ENCODE measurements at regions not wholly inside any gene's neighbourhood (a gene's known extent, or its start where the extent isn't known, plus 50 kb on each side); places are given as distances from the start of the nearest gene placed in this dataset.
A peak's percentile ranks its signal among the peaks of the same experiment; 100 is the strongest.

DNA sequence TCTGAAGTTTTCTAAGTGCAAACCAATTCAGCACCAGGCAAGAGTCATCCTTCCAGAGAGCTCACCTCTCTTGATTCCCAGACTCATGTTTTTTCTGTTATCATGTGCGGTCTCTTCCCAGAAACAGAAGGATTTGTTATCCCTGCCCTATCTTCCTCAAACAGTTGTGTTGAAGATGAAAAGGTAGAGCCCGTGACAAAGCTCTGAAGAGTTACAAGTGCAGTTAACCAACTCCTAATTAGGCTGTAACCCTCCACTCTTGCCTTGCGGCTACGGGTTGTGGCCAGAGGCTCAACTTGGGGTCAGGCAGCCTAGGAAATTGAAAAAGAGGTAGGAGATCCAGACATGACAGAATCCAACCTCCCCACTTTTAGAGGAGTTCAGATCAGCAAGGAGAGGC is 76.2 kb upstream of the CADM1 start:
- Histone ChIP-seq H3K18ac (ENCODE audit: low read length) (no peak overlapping the region), H3K27ac (ENCODE audit: low read depth, low read length) (peak overlapping the region; percentile 40), H4K12ac (ENCODE audit: low read depth, low read length) (no peak overlapping the region), H3K9me3 (ENCODE audit: insufficient read depth, low read depth, low read length) (no peaks in the 10 kb centered on the region), H3K79me1 (ENCODE audit: low read length) (peaks cover 18% of the 10 kb centered on the region), H3K4me2 (ENCODE audit: low read length) (peak overlapping the region; percentile 41), H3K36me3 (ENCODE audit: control insufficient read depth in 1 of 2, insufficient read depth in 2 of 2, low read length in 2 of 2) (no peaks in the 10 kb centered on the region), H4K91ac (ENCODE audit: low read depth, low read length) (peak overlapping the region; percentile 84), H2BK120ac (ENCODE audit: insufficient read depth, low read length, poor library complexity) (no peak overlapping the region), H2AFZ (ENCODE audit: insufficient read depth, low read length, poor library complexity) (no peak overlapping the region), H3K4me3 (ENCODE audit: low read depth, low read length) (no peak overlapping the region), H3K27me3 (ENCODE audit: insufficient read depth, low read length) (no peaks in the 10 kb centered on the region), H2BK12ac (ENCODE audit: low read length) (no peak overlapping the region), H3K79me2 (ENCODE audit: control insufficient read depth, insufficient read depth, low read length, poor library complexity) (no peaks in the 10 kb centered on the region), H3K4ac (ENCODE audit: low read depth, low read length) (no peak overlapping the region), H3K23ac (ENCODE audit: low read length) (no peak overlapping the region), H3K4me1 (ENCODE audit: control insufficient read depth in 1 of 2, insufficient read depth in 2 of 2, low read length in 2 of 2) (peaks cover 27 to 31% of the 10 kb centered on the region in 2 experiments), H4K8ac (ENCODE audit: low read depth, low read length) (no peak overlapping the region), H2AK5ac (ENCODE audit: low read length) (no peak overlapping the region), H3K14ac (ENCODE audit: low read length) (no peak overlapping the region), H2BK5ac (ENCODE audit: low read depth, low read length, poor library complexity) (peak overlapping the region; percentile 82), H3K9ac (ENCODE audit: low read length) (no peak overlapping the region)
- WGBS (ENCODE audit: extremely low coverage, insufficient coverage, insufficient read length): no CpG with 5 or more reads among the region's 4 CpGs
- DNase-seq: no peak

DNA sequence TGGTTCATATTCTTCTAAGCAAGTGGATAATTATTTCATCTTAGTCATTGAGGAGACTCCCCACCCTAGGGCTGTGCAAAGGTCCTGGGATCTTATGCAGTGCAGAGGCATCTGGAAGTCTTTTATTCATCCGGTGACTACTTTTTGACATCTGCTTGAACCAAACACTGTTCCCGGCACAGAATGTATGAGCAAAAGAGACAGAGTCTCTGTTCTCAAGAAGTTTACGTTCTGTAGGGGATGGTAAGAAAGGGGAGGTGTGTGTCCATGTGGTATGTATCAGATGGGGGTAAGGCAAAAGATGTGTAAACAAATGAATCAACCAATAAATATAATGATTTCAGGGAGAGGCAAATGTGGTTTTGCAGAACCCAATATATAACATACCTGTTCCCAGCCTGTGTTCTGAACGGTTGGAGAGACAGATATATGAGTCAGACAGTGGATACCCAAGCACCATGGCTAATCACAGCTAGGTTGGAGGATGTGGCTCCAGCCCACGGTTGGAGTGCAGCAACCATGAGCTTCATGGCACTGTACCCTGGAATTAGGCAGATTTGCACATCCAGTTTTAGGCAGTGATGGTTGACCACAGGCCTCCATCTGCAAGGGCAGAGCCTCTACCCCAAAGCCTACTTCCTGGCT is 75.1 kb upstream of the CADM1 start:
- H3K14ac ChIP-seq (ENCODE audit: low read length): no peak overlapping the region
- H3K18ac ChIP-seq (ENCODE audit: low read length): no peak overlapping the region
- no peak overlapping the region for H2BK120ac ChIP-seq (ENCODE audit: insufficient read depth, low read length, poor library complexity)

DNA sequence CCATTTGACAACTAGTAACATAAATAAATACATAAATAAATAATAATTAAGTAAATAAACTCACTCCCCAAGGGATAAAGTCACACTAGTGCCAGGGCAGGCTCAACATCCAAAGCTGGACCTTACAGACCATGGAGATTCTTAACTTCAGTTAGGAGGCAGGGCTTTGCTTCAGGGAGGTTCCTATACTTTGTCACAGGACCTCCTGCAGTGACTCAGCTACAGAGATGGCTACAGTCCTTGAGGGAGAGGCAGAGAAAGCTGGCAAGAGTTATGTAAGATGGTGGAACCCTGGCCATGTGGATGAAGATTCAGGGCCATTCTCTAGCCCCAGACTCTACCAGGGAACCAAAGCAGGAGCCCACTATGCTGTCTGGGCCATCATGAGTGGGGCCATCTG is 74.1 kb upstream of the CADM1 start:
- Histone ChIP-seq H3K23ac (ENCODE audit: low read length) (no peak overlapping the region), H3K36me3 (ENCODE audit: control insufficient read depth in 1 of 2, insufficient read depth in 2 of 2, low read length in 2 of 2) (no peaks in the 10 kb centered on the region), H2BK12ac (ENCODE audit: low read length) (peak overlapping the region; percentile 7), H3K4me3 (ENCODE audit: low read depth, low read length) (no peak overlapping the region), H3K4me2 (ENCODE audit: low read length) (no peak overlapping the region), H4K8ac (ENCODE audit: low read depth, low read length) (no peak overlapping the region), H2BK120ac (ENCODE audit: insufficient read depth, low read length, poor library complexity) (no peak overlapping the region), H3K9me3 (ENCODE audit: insufficient read depth, low read depth, low read length) (no peaks in the 10 kb centered on the region), H2AFZ (ENCODE audit: insufficient read depth, low read length, poor library complexity) (no peak overlapping the region), H3K79me1 (ENCODE audit: low read length) (peaks cover 18% of the 10 kb centered on the region), H3K79me2 (ENCODE audit: control insufficient read depth, insufficient read depth, low read length, poor library complexity) (no peaks in the 10 kb centered on the region), H2AK5ac (ENCODE audit: low read length) (no peak overlapping the region), H3K4me1 (ENCODE audit: control insufficient read depth in 1 of 2, insufficient read depth in 2 of 2, low read length in 2 of 2) (peaks cover 27 to 31% of the 10 kb centered on the region in 2 experiments), H3K9ac (ENCODE audit: low read length) (no peak overlapping the region), H4K91ac (ENCODE audit: low read depth, low read length) (peak overlapping the region; percentile 16), H4K12ac (ENCODE audit: low read depth, low read length) (no peak overlapping the region), H3K14ac (ENCODE audit: low read length) (no peak overlapping the region), H3K4ac (ENCODE audit: low read depth, low read length) (no peak overlapping the region), H3K18ac (ENCODE audit: low read length) (no peak overlapping the region), H2BK5ac (ENCODE audit: low read depth, low read length, poor library complexity) (no peak overlapping the region), H3K27me3 (ENCODE audit: insufficient read depth, low read length) (no peaks in the 10 kb centered on the region), H3K27ac (ENCODE audit: low read depth, low read length) (no peak overlapping the region)
- no peak for DNase-seq

More for the DNA sequence above, 75.1 kb upstream of the CADM1 start:
- Histone ChIP-seq H3K23ac (ENCODE audit: low read length) (no peak overlapping the region), H3K79me1 (ENCODE audit: low read length) (peaks cover 18% of the 10 kb centered on the region), H3K4me2 (ENCODE audit: low read length) (no peak overlapping the region), H3K36me3 (ENCODE audit: control insufficient read depth in 1 of 2, insufficient read depth in 2 of 2, low read length in 2 of 2) (no peaks in the 10 kb centered on the region), H3K79me2 (ENCODE audit: control insufficient read depth, insufficient read depth, low read length, poor library complexity) (no peaks in the 10 kb centered on the region), H3K27me3 (ENCODE audit: insufficient read depth, low read length) (no peaks in the 10 kb centered on the region), H2BK12ac (ENCODE audit: low read length) (peak overlapping the region; percentile 27), H3K9me3 (ENCODE audit: insufficient read depth, low read depth, low read length) (no peaks in the 10 kb centered on the region), H3K4ac (ENCODE audit: low read depth, low read length) (no peak overlapping the region), H2BK5ac (ENCODE audit: low read depth, low read length, poor library complexity) (no peak overlapping the region), H3K4me1 (ENCODE audit: control insufficient read depth in 1 of 2, insufficient read depth in 2 of 2, low read length in 2 of 2) (peaks cover 27 to 31% of the 10 kb centered on the region in 2 experiments), H2AFZ (ENCODE audit: insufficient read depth, low read length, poor library complexity) (no peak overlapping the region), H4K8ac (ENCODE audit: low read depth, low read length) (no peak overlapping the region), H4K12ac (ENCODE audit: low read depth, low read length) (no peak overlapping the region), H3K9ac (ENCODE audit: low read length) (no peak overlapping the region), H3K27ac (ENCODE audit: low read depth, low read length) (no peak overlapping the region), H3K4me3 (ENCODE audit: low read depth, low read length) (no peak overlapping the region), H4K91ac (ENCODE audit: low read depth, low read length) (peak overlapping the region; percentile 3), H2AK5ac (ENCODE audit: low read length) (peak overlapping the region; percentile 7)
- WGBS (ENCODE audit: extremely low coverage, insufficient coverage, insufficient read length): no CpG with 5 or more reads among the region's 5 CpGs
- peak in 1 of 2 donors; percentile 25 for DNase-seq

DNA sequence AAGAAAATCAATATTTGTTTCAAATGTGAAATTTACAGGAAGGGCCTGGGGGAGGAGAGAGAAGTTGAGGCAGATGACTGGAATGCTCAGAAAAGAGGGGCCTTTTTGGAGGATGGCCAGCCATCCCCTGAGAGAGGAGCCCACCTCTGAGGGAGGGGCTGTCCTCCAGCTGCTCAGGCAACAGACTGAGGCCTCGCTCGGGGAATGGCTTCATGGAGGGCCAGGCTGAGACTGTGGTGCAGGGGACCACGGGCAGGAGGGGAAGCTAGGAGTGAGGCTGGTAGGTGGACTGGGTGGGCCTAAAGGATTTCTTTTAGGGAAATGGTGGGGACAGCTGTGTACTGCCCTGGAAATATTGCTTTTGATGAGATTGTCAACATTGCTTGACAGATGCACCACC is 73.5 kb upstream of the CADM1 start:
- Histone ChIP-seq H4K12ac (ENCODE audit: low read depth, low read length) (no peak overlapping the region), H2BK5ac (ENCODE audit: low read depth, low read length, poor library complexity) (no peak overlapping the region), H4K8ac (ENCODE audit: low read depth, low read length) (no peak overlapping the region), H2BK120ac (ENCODE audit: insufficient read depth, low read length, poor library complexity) (peak overlapping the region; percentile 68), H2AK5ac (ENCODE audit: low read length) (no peak overlapping the region), H3K4me2 (ENCODE audit: low read length) (no peak overlapping the region), H3K79me2 (ENCODE audit: control insufficient read depth, insufficient read depth, low read length, poor library complexity) (no peaks in the 10 kb centered on the region), H3K9ac (ENCODE audit: low read length) (no peak overlapping the region), H3K18ac (ENCODE audit: low read length) (no peak overlapping the region), H3K4ac (ENCODE audit: low read depth, low read length) (no peak overlapping the region), H2AFZ (ENCODE audit: insufficient read depth, low read length, poor library complexity) (no peak overlapping the region), H3K4me1 (ENCODE audit: control insufficient read depth in 1 of 2, insufficient read depth in 2 of 2, low read length in 2 of 2) (peaks cover 27 to 31% of the 10 kb centered on the region in 2 experiments), H2BK12ac (ENCODE audit: low read length) (peak overlapping the region; percentile 95), H3K27me3 (ENCODE audit: insufficient read depth, low read length) (no peaks in the 10 kb centered on the region), H3K23ac (ENCODE audit: low read length) (no peak overlapping the region), H3K79me1 (ENCODE audit: low read length) (peaks cover 18% of the 10 kb centered on the region), H3K4me3 (ENCODE audit: low read depth, low read length) (no peak overlapping the region), H3K36me3 (ENCODE audit: control insufficient read depth in 1 of 2, insufficient read depth in 2 of 2, low read length in 2 of 2) (no peaks in the 10 kb centered on the region), H3K9me3 (ENCODE audit: insufficient read depth, low read depth, low read length) (no peaks in the 10 kb centered on the region), H3K27ac (ENCODE audit: low read depth, low read length) (no peak overlapping the region), H3K14ac (ENCODE audit: low read length) (no peak overlapping the region), H4K91ac (ENCODE audit: low read depth, low read length) (peak overlapping the region; percentile 53)
- no CpG with 5 or more reads among the region's 3 CpGs for WGBS (ENCODE audit: extremely low coverage, insufficient coverage, insufficient read length)
- DNase-seq: no peak

Measured in trophoblast cell (in vitro differentiated cells and primary cell).